ENCODE measurements at regions not wholly inside any gene's neighbourhood (a gene's known extent, or its start where the extent isn't known, plus 50 kb on each side); places are given as distances from the start of the nearest gene placed in this dataset.
"Not testable (repeated sequence)": the region's sequence is repeated elsewhere in the genome, so short reads cannot be mapped to it uniquely, and the experiment has no call there.

DNA sequence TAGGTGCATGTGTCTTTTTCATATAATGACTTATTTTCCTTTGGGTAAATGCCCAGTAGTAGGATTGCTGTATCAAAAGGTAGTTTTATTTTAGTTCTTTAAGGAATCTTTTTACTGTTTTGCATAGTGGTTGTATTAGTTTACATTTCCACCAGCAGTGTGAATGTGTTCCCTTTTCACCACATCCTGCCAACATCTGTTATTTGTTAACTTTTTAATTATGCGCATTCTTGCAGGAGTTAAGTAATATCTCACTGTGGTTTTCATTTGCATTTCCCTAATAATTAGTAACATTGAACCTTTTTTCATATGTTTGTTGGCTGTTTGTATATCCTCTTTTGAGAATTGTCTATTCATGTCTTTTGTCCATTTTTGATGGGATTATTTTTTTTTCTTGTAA is 1761.9 kb downstream of the PLA2G4A start:
- Histone ChIP-seq H3K4me1 (ENCODE audit: insufficient read depth, low read length) (no peaks in the 10 kb centered on the region), H3K27ac (ENCODE audit: low read depth, low read length) (no peak overlapping the region), H3K9me3 (ENCODE audit: insufficient read depth, low read depth, low read length) (no peaks in the 10 kb centered on the region), H3K9ac (ENCODE audit: low read depth, low read length) (no peak overlapping the region), H3K4me3 (ENCODE audit: low read length) (no peak overlapping the region), H3K27me3 (ENCODE audit: insufficient read depth, low read length) (no peaks in the 10 kb centered on the region), H3K36me3 (ENCODE audit: insufficient read depth, low read length) (no peaks in the 10 kb centered on the region)
- 100% methylated on average over 1 of the region's 1 CpG for WGBS

DNA sequence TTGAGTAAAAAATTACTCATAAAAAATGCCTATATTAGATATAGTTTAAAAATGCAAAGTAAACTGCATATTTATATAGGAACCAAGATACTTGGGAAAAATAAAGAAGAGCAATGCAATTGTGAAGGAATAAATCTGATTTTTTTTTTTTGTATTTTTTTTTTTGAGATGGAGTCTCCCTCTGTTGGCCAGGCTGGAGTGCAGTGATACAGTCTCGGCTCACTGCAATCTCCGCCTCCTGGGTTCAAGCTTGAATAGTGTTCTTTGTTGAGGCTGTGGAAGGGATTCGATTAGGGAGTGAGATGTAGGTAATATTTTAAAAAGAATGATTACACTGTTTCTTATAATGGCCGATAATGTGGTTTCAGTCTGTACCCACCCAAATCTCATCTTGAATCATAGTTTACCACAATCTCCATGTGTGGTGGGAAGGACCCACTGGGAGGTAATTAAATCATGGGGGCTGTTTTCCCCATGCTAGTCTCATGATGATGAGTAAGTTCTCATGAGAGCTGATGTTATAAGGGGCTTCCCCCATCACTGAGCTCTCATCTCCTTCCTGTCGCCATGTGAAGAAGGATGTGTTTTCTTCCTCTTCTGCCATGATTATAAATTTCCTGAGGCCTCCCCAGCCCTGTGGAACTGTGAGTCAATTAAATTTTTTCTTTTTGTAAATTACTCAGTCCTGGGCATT is 1765.9 kb downstream of the PLA2G4A start:
- Histone ChIP-seq H3K27me3 (ENCODE audit: insufficient read depth, low read length) (no peaks in the 10 kb centered on the region), H3K27ac (ENCODE audit: low read depth, low read length) (no peak overlapping the region), H3K4me3 (ENCODE audit: low read length) (no peak overlapping the region), H3K36me3 (ENCODE audit: insufficient read depth, low read length) (no peaks in the 10 kb centered on the region), H3K9me3 (ENCODE audit: insufficient read depth, low read depth, low read length) (no peaks in the 10 kb centered on the region), H3K4me1 (ENCODE audit: insufficient read depth, low read length) (no peaks in the 10 kb centered on the region), H3K9ac (ENCODE audit: low read depth, low read length) (no peak overlapping the region)
- 80% methylated on average over 3 of the region's 5 CpGs for WGBS

DNA sequence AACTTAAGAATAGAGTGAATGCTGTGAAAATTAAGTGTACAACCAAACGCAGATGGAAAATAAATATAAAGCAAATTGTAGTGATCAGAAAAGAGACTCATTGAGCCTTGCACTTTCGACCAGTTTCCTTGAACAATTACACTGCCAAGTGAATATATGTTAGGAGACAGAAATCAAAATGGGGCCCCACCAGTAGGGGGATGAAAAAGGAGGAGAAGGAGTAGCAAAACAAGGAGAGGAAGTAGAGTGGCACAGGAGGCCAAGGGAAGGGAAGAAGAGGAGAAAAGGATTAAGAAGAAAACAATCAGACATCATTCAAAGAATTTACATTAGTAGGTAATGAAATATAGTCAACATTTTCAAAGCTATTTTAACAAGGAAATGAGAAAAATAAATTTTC is 1770.6 kb downstream of the PLA2G4A start:
- 97% methylated on average over 2 of the region's 2 CpGs for WGBS
- H3K27ac ChIP-seq (ENCODE audit: low read depth, low read length), result no peak overlapping the region
- no peaks in the 10 kb centered on the region for H3K36me3 ChIP-seq (ENCODE audit: insufficient read depth, low read length)
- H3K4me3 ChIP-seq (ENCODE audit: low read length), result no peak overlapping the region
- H3K9ac ChIP-seq (ENCODE audit: low read depth, low read length), result no peak overlapping the region
- no peaks in the 10 kb centered on the region for H3K4me1 ChIP-seq (ENCODE audit: insufficient read depth, low read length)
- H3K27me3 ChIP-seq (ENCODE audit: insufficient read depth, low read length), result no peaks in the 10 kb centered on the region
- no peaks in the 10 kb centered on the region for H3K9me3 ChIP-seq (ENCODE audit: insufficient read depth, low read depth, low read length)

DNA sequence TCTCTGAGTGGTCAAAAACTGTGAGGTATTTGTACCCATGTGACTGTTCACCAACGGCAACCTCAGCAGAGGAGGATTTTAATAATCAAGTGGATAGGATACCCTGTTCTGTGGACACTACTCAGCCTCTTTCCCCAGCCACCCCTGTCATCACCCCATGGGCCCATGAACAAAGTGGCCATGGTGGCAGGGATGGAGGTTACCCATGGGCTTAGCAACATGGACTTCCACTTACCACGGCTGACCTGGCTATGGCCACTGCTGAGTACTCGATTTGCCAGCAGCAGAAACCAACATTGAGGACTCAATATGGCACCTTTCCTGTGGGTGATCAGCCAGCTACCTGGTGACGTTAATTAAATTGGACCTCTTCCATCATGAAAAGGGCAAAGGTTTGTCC is 1782.7 kb downstream of the PLA2G4A start:
- Histone ChIP-seq H3K27me3 (ENCODE audit: insufficient read depth, low read length) (no peaks in the 10 kb centered on the region), H3K4me1 (ENCODE audit: insufficient read depth, low read length) (no peaks in the 10 kb centered on the region), H3K27ac (ENCODE audit: low read depth, low read length) (no peak overlapping the region), H3K9me3 (ENCODE audit: insufficient read depth, low read depth, low read length) (no peaks in the 10 kb centered on the region; the same call in 1 of the 2 replicates), H3K4me3 (ENCODE audit: low read length) (no peak overlapping the region), H3K36me3 (ENCODE audit: insufficient read depth, low read length) (no peaks in the 10 kb centered on the region), H3K9ac (ENCODE audit: low read depth, low read length) (no peak overlapping the region)
- whole genome bisulfite sequencing, result 94% methylated on average over 4 of the region's 4 CpGs

DNA sequence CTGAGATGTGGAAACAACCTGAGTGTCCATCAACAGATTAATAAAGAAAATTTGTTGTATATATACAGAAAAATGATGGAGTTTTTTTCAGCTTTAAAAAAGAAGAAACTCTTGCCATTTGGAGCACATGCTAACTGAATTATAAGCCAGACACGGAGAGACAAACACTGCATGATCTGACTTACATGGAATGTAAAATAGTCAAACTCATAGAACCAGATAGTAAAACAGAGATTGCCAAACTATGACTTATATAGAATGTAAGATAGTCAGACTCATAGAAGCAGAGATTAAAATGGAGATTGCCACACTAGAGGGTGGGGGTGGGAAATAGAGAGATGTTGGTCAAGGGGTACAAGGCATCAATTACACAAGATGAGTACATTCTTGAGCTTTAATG is 1786.6 kb downstream of the PLA2G4A start:
- no peaks in the 10 kb centered on the region; the same call in 1 of the 2 replicates for H3K9me3 ChIP-seq (ENCODE audit: insufficient read depth, low read depth, low read length)
- no peaks in the 10 kb centered on the region for H3K4me1 ChIP-seq (ENCODE audit: insufficient read depth, low read length)
- no peaks in the 10 kb centered on the region for H3K27me3 ChIP-seq (ENCODE audit: insufficient read depth, low read length)
- no peak overlapping the region for H3K9ac ChIP-seq (ENCODE audit: low read depth, low read length)
- no peak overlapping the region for H3K4me3 ChIP-seq (ENCODE audit: low read length)
- H3K27ac ChIP-seq (ENCODE audit: low read depth, low read length), result no peak overlapping the region
- H3K36me3 ChIP-seq (ENCODE audit: insufficient read depth, low read length), result no peaks in the 10 kb centered on the region
- 100% methylated on average over 1 of the region's 1 CpG for WGBS

DNA sequence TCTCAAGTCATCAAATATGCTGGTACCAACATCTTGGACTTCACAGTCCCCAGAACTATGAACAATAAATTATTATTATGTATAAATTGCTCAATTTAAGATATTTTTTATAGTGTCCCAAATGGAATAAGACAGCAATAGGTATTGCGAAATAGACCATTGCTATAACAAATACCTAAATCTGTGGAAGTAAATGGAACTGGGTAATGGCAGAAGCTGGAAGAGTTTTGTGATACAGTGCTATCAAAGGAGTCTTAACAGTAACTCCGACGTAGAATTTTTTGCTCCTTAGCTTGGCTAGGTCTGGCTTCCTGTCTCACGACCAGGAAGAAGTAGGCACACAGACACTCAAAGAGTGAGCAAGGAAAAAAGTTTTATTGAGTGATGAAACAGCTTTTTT is 1791.5 kb downstream of the PLA2G4A start:
- WGBS, result 96% methylated on average over 3 of the region's 4 CpGs
- Histone ChIP-seq H3K9ac (ENCODE audit: low read depth, low read length) (no peak overlapping the region), H3K27me3 (ENCODE audit: insufficient read depth, low read length) (no peaks in the 10 kb centered on the region), H3K9me3 (ENCODE audit: insufficient read depth, low read depth, low read length) (no peaks in the 10 kb centered on the region), H3K4me1 (ENCODE audit: insufficient read depth, low read length) (no peaks in the 10 kb centered on the region), H3K4me3 (ENCODE audit: low read length) (no peak overlapping the region), H3K27ac (ENCODE audit: low read depth, low read length) (no peak overlapping the region), H3K36me3 (ENCODE audit: insufficient read depth, low read length) (no peaks in the 10 kb centered on the region)

DNA sequence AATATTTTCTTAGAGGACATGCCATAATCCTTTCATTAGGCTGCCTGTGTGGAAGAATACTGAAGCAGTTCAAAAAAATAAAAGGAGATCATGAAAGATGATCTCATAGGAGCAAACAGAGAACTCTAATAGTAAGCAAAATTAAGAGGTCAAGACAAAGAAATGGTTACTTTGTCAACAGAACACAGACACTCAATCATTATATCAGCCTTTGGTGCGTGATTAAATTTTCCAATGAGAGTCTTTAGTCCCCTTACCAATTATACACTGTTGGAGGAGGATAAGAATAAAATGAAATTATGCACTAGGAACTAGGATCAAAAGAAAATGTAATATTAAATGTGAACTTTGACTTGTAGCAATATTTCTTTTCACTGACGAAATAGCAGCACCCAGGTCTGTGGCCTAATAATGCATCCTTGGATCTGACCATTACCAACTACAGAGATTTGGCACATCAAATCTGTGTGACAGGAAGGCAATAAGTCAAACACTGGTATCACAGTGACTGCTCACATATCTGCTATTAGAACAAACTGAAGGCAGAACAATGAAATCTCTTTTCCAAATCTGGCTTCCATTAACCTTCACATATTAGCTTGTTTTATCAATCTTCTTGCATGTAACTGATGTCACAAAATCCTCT is 1812.9 kb downstream of the PLA2G4A start:
- no peak overlapping the region for H3K9ac ChIP-seq (ENCODE audit: low read depth, low read length)
- no peak overlapping the region for H3K27ac ChIP-seq (ENCODE audit: low read depth, low read length)
- H3K4me3 ChIP-seq (ENCODE audit: low read length), result no peak overlapping the region
- no peaks in the 10 kb centered on the region for H3K9me3 ChIP-seq (ENCODE audit: insufficient read depth, low read depth, low read length)
- no peaks in the 10 kb centered on the region for H3K27me3 ChIP-seq (ENCODE audit: insufficient read depth, low read length)
- WGBS, result 90% methylated on average over 1 of the region's 2 CpGs
- H3K36me3 ChIP-seq (ENCODE audit: insufficient read depth, low read length), result no peaks in the 10 kb centered on the region
- no peaks in the 10 kb centered on the region for H3K4me1 ChIP-seq (ENCODE audit: insufficient read depth, low read length)

DNA sequence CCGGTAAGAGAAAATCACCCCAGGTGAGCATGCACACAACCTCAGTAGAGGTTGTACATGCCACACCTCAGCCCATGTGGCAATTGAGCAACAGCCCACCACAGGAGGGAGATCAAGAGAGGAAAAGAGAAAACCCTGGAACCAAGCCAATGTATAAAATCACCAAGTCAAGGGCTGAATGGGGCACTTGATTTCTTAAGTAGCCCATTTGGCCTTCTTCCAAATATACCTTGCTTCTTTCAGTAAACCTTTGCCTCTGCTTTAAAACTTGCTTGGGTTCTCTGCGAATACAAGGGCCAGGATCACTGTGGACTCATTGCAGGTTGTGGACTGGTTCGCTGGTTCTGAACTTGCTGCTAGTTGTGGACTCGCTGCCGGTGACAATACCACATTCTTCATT is 1814.0 kb downstream of the PLA2G4A start:
- Histone ChIP-seq H3K9me3 (ENCODE audit: insufficient read depth, low read depth, low read length) (no peaks in the 10 kb centered on the region), H3K9ac (ENCODE audit: low read depth, low read length) (no peak overlapping the region), H3K27me3 (ENCODE audit: insufficient read depth, low read length) (no peaks in the 10 kb centered on the region), H3K36me3 (ENCODE audit: insufficient read depth, low read length) (no peaks in the 10 kb centered on the region), H3K4me1 (ENCODE audit: insufficient read depth, low read length) (no peaks in the 10 kb centered on the region), H3K4me3 (ENCODE audit: low read length) (no peak overlapping the region), H3K27ac (ENCODE audit: low read depth, low read length) (no peak overlapping the region)
- 95% methylated on average over 5 of the region's 5 CpGs for WGBS

DNA sequence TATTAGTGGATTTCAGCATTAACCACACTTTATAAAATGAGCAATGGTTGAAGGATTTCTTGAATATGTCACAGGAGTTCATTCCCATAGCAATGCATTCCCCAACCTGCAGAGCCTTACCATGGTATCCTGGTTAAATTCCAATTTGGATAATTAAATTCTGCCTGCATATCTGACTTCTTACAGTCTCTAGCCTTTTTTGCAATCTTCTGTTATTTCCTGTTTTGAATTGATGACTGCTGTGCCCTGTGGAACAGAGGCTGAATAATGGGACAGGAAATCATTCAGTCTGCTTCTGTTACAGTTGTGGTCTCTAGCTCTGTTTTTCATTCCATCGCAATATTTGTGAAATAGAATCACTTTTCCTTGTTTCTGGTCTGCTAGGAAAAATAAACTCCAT is 1823.9 kb downstream of the PLA2G4A start:
- H3K9me3 ChIP-seq (ENCODE audit: insufficient read depth, low read depth, low read length), result no peaks in the 10 kb centered on the region
- H3K27me3 ChIP-seq (ENCODE audit: insufficient read depth, low read length), result no peaks in the 10 kb centered on the region
- no peaks in the 10 kb centered on the region for H3K4me1 ChIP-seq (ENCODE audit: insufficient read depth, low read length)
- H3K36me3 ChIP-seq (ENCODE audit: insufficient read depth, low read length), result no peaks in the 10 kb centered on the region
- H3K27ac ChIP-seq (ENCODE audit: low read depth, low read length), result no peak overlapping the region
- H3K9ac ChIP-seq (ENCODE audit: low read depth, low read length), result no peak overlapping the region
- no peak overlapping the region for H3K4me3 ChIP-seq (ENCODE audit: low read length)
- 100% methylated on average over 1 of the region's 1 CpG for WGBS

DNA sequence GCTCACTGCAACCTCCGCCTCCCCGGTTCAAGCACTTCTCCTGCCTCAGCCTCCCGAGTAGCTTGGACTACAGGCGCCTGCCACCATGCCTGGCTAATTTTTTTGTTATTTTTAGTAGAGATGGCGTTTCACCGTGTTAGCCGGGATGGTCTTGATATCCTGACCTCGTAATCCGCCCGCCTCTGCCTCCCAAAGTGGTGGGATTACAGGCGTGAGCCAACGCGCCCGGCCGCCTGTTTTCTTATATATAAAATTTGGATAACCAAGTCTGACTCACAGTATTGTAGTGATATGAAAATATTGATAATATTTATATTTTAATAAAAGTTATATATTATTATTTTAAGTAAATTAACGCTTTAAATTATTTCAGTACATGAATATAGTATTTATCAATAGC is 1821.7 kb downstream of the BRINP3 start:
- H3K27ac ChIP-seq (ENCODE audit: low read depth, low read length); H3K9me3 ChIP-seq (ENCODE audit: insufficient read depth, low read depth, low read length); H3K36me3 ChIP-seq (ENCODE audit: insufficient read depth, low read length); H3K9ac ChIP-seq (ENCODE audit: low read depth, low read length); H3K4me3 ChIP-seq (ENCODE audit: low read length); H3K27me3 ChIP-seq (ENCODE audit: insufficient read depth, low read length); H3K4me1 ChIP-seq (ENCODE audit: insufficient read depth, low read length): not testable (repeated sequence)
- WGBS, result 96% methylated on average over 14 of the region's 16 CpGs

DNA sequence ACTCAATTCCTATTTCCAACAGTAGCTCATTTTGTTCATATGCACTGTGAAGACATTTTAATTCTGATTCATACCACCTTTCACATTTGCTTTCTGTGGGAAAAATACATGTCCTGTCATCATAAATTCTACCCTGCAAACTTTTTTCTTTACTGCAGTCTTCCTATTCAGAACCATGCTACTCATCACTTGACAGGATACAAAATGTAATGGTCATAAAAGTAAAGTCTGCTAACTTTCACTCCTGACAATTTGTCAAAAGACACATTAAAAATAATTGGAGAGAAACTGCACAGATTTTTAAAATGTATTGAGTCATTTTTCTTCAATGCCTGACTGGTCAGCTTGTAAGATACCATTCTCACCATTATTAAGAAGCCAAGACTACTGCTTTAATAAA is 1817.1 kb downstream of the BRINP3 start:
- Histone ChIP-seq H3K27me3 (ENCODE audit: insufficient read depth, low read length) (no peaks in the 10 kb centered on the region), H3K27ac (ENCODE audit: low read depth, low read length) (no peak overlapping the region), H3K9ac (ENCODE audit: low read depth, low read length) (no peak overlapping the region), H3K4me3 (ENCODE audit: low read length) (no peak overlapping the region), H3K36me3 (ENCODE audit: insufficient read depth, low read length) (no peaks in the 10 kb centered on the region), H3K9me3 (ENCODE audit: insufficient read depth, low read depth, low read length) (no peaks in the 10 kb centered on the region), H3K4me1 (ENCODE audit: insufficient read depth, low read length) (no peaks in the 10 kb centered on the region)

DNA sequence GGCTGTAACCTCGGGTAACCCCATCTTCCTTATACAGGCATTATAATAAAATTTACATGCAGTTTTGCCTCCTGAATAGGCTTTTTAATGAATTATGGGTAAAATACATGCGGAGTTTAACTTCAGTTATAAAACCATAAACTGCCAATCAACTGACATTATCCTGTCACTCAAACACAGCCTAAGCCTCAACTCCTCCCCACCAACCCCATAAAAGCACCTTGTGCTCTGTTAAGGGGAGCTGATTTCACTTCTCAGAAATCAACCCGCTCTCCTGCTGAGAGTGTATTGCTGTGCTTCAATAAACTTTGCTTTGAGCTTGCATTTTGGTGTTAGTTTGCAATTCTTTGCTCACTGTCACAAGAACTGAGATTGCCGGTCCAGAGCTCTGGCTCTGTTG is 1812.2 kb downstream of the BRINP3 start:
- H3K27me3 ChIP-seq (ENCODE audit: insufficient read depth, low read length), result no peaks in the 10 kb centered on the region
- H3K4me1 ChIP-seq (ENCODE audit: insufficient read depth, low read length), result peaks cover 5% of the 10 kb centered on the region; the same call in 1 of the 2 replicates
- H3K27ac ChIP-seq (ENCODE audit: low read depth, low read length), result no peak overlapping the region
- H3K36me3 ChIP-seq (ENCODE audit: insufficient read depth, low read length), result no peaks in the 10 kb centered on the region
- 73% methylated on average over 4 of the region's 4 CpGs for WGBS
- H3K9me3 ChIP-seq (ENCODE audit: insufficient read depth, low read depth, low read length), result no peaks in the 10 kb centered on the region
- no peak overlapping the region for H3K4me3 ChIP-seq (ENCODE audit: low read length)
- H3K9ac ChIP-seq (ENCODE audit: low read depth, low read length), result no peak overlapping the region

Data from HUES64 (cell line).